ENCODE measurements at regions not wholly inside any gene's neighbourhood (a gene's known extent, or its start where the extent isn't known, plus 50 kb on each side); places are given as distances from the start of the nearest gene placed in this dataset.
A peak's percentile ranks its signal among the peaks of the same experiment; 100 is the strongest.

GRCh38 chr2:138950486-138950885, 170.3 kb upstream of the NXPH2 start:
- Histone ChIP-seq H3K4me1 (peaks cover 0 to 11% (median 0%) of the 10 kb centered on the region in 4 donors), H3K27me3 (no peaks in the 10 kb centered on the region), H3K9me3 (peaks cover 0 to 6% (median 0%) of the 10 kb centered on the region in 4 donors), H3K36me3 (no peaks in the 10 kb centered on the region), H3K4me3 (no peak overlapping the region), H3K27ac (no peak overlapping the region)
- DNase-seq = peak in 1 of 2 donors; percentile 54
- no peak for TF ChIP-seq POLR2A (IDR thresholded peaks at IDR 0.05)
- no peak for TF ChIP-seq CTCF (IDR thresholded peaks at IDR 0.05)
- TF ChIP-seq POLR2AphosphoS5 (IDR thresholded peaks at IDR 0.05) = no peak
- no peak for TF ChIP-seq EP300 (IDR thresholded peaks at IDR 0.05)
- 56 to 85% (median 71%) methylated on average over 2 of the region's 2 CpGs for WGBS, 5 donors
- intact Hi-C loops (cut with DNase I; ENCODE audit: low total_unique reads) = no loop called here

- DNase-seq = no peak
- Histone ChIP-seq H3K27ac (no peak overlapping the region), H3K36me3 (no peaks in the 10 kb centered on the region), H3K4me3 (no peak overlapping the region), H3K27me3 (no peaks in the 10 kb centered on the region), H3K4me1 (peaks cover 0 to 11% (median 0%) of the 10 kb centered on the region in 4 donors), H3K9me3 (peaks cover 0 to 4% (median 0%) of the 10 kb centered on the region in 4 donors)
- 80 to 89% (median 85%) methylated on average over 3 of the region's 3 CpGs for WGBS, 5 donors
- intact Hi-C loops (cut with DNase I; ENCODE audit: low total_unique reads) = no loop called here
- TF ChIP-seq POLR2AphosphoS5 (IDR thresholded peaks at IDR 0.05) = no peak
- TF ChIP-seq CTCF (IDR thresholded peaks at IDR 0.05) = no peak
- TF ChIP-seq POLR2A (IDR thresholded peaks at IDR 0.05) = no peak
- TF ChIP-seq EP300 (IDR thresholded peaks at IDR 0.05) = no peak
Measured at GRCh38 chr2:138949517-138949916, 169.3 kb upstream of the NXPH2 start.

- no peaks in the 10 kb centered on the region for H3K27me3 ChIP-seq
- H3K4me1 ChIP-seq = peaks cover 0 to 11% (median 0%) of the 10 kb centered on the region in 4 donors
- no peaks in the 10 kb centered on the region for H3K9me3 ChIP-seq
- WGBS, 5 donors = 0 to 16% (median 0%) methylated on average over 1 of the region's 1 CpG
- peak in 1 of 2 donors; percentile 35 for DNase-seq
- intact Hi-C loops (cut with DNase I; ENCODE audit: low total_unique reads) = no loop called here
- no peak overlapping the region for H3K4me3 ChIP-seq
- no peak overlapping the region for H3K27ac ChIP-seq
- H3K36me3 ChIP-seq = no peaks in the 10 kb centered on the region
- peak in 1 of 3 donors; percentile 17 for TF ChIP-seq POLR2AphosphoS5 (IDR thresholded peaks at IDR 0.05)
- TF ChIP-seq CTCF (IDR thresholded peaks at IDR 0.05) = no peak
Measured at GRCh38 chr2:138948070-138948539, 167.9 kb upstream of the NXPH2 start.

- no peaks in the 10 kb centered on the region for H3K27me3 ChIP-seq
- H3K36me3 ChIP-seq = no peaks in the 10 kb centered on the region
- peaks cover 0 to 10% (median 0%) of the 10 kb centered on the region in 4 donors for H3K4me1 ChIP-seq
- H3K9me3 ChIP-seq = peaks cover 0 to 11% (median 6%) of the 10 kb centered on the region in 4 donors
- intact Hi-C loops (cut with DNase I; ENCODE audit: low total_unique reads) = no loop called here
- no peak for DNase-seq
- TF ChIP-seq POLR2AphosphoS5 (IDR thresholded peaks at IDR 0.05) = no peak
- no peak overlapping the region for H3K4me3 ChIP-seq
- 86 to 92% (median 89%) methylated on average over 2 of the region's 2 CpGs for WGBS, 5 donors
- no peak overlapping the region for H3K27ac ChIP-seq
Measured at GRCh38 chr2:138943470-138943869, 163.3 kb upstream of the NXPH2 start.

- no peaks in the 10 kb centered on the region for H3K36me3 ChIP-seq
- TF ChIP-seq CTCF (IDR thresholded peaks at IDR 0.05) (no peak), EP300 (IDR thresholded peaks at IDR 0.05) (no peak), POLR2A (IDR thresholded peaks at IDR 0.05) (no peak), POLR2AphosphoS5 (IDR thresholded peaks at IDR 0.05) (no peak)
- H3K27me3 ChIP-seq = no peaks in the 10 kb centered on the region
- 46 to 63% (median 58%) methylated on average over 6 of the region's 6 CpGs for WGBS, 5 donors
- peaks cover 0 to 11% (median 6%) of the 10 kb centered on the region in 4 donors for H3K9me3 ChIP-seq
- H3K4me1 ChIP-seq = no peaks in the 10 kb centered on the region
- no peak overlapping the region for H3K27ac ChIP-seq
- peak in 1 of 2 donors; percentile 23 for DNase-seq
- intact Hi-C loops (cut with DNase I; ENCODE audit: low total_unique reads) = no loop called here
- no peak overlapping the region for H3K4me3 ChIP-seq
Measured at GRCh38 chr2:138942466-138942865, 162.3 kb upstream of the NXPH2 start.
